ENCODE measurements at regions not wholly inside any gene's neighbourhood (a gene's known extent, or its start where the extent isn't known, plus 50 kb on each side); places are given as distances from the start of the nearest gene placed in this dataset.

GRCh38 chr1:104322131-104322530, 572.4 kb downstream of the AMY1C start:
- TF ChIP-seq, protein P1, sequence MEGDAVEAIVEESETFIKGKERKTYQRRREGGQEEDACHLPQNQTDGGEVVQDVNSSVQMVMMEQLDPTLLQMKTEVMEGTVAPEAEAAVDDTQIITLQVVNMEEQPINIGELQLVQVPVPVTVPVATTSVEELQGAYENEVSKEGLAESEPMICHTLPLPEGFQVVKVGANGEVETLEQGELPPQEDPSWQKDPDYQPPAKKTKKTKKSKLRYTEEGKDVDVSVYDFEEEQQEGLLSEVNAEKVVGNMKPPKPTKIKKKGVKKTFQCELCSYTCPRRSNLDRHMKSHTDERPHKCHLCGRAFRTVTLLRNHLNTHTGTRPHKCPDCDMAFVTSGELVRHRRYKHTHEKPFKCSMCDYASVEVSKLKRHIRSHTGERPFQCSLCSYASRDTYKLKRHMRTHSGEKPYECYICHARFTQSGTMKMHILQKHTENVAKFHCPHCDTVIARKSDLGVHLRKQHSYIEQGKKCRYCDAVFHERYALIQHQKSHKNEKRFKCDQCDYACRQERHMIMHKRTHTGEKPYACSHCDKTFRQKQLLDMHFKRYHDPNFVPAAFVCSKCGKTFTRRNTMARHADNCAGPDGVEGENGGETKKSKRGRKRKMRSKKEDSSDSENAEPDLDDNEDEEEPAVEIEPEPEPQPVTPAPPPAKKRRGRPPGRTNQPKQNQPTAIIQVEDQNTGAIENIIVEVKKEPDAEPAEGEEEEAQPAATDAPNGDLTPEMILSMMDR (IDR thresholded peaks at IDR 0.05; ENCODE audit: low read depth, low read length): no peak
- TF ChIP-seq EZH2phosphoT487 (IDR thresholded peaks at IDR 0.05; ENCODE audit: low read depth): no peak

Measured in OCI-LY3 (cell line).